OCI-LY3 (cell line): ENCODE measurements at regions not wholly inside any gene's neighbourhood (a gene's known extent, or its start where the extent isn't known, plus 50 kb on each side); places are given as distances from the start of the nearest gene placed in this dataset.
"Not testable (repeated sequence)": the region's sequence is repeated elsewhere in the genome, so short reads cannot be mapped to it uniquely, and the experiment has no call there.

Experiments
- H2AFZ ChIP-seq: fragments of 200-600, 300-600 bp; shearing (Covaris generic); 2 replicates; pipeline ENCODE4 v1.6.0; 2014; ENCODE audit warnings: antibody characterized with exemption, low read depth, low read length
- H3K27ac ChIP-seq: fragments of 200-600, 300-600 bp; sonication (generic); 2 replicates; pipeline ENCODE4 v1.5.1; 2014; ENCODE audit warnings: mild to moderate bottlenecking, low read length, moderate library complexity, mixed read lengths
- H3K27me3 ChIP-seq: fragments of 200-600, 300-600 bp; sonication (generic); 2 replicates; pipeline ENCODE4 v1.6.1; 2014; ENCODE audit warnings: low read depth, low read length, mixed read lengths
- H3K36me3 ChIP-seq: fragments of 200-600, 300-600 bp; sonication (generic); replicated peaks from 2 replicates; pipeline ENCODE3; 2014; ENCODE audit warnings: low read depth, low read length, mixed read lengths
- H3K4me1 ChIP-seq: fragments of 300-600, 200-600 bp; sonication (generic); 2 replicates; pipeline ENCODE4 v1.6.1; 2014; ENCODE audit warnings: low read length, mixed read lengths
- H3K4me2 ChIP-seq: fragments of 200-600, 300-600 bp; sonication (generic); 2 replicates; pipeline ENCODE4 v1.6.1; 2014; ENCODE audit warnings: low read length, mixed read lengths
- H3K4me3 ChIP-seq: fragments of 300-600, 200-600 bp; sonication (generic); 2 replicates; pipeline ENCODE4 v1.5.1; 2014; ENCODE audit warnings: antibody characterized with exemption, mild to moderate bottlenecking, low read length, moderate library complexity
- H3K79me2 ChIP-seq: fragments of 300-600, 200-600 bp; shearing (Covaris generic); 2 replicates; pipeline ENCODE4 v1.6.1; 2014; ENCODE audit warnings: mild to moderate bottlenecking, low read length, mixed read lengths
- H3K9ac ChIP-seq: fragments of 300-600, 200-600 bp; shearing (Covaris generic); 2 replicates; pipeline ENCODE4 v1.6.0; 2014; ENCODE audit warnings: mild to moderate bottlenecking, low read length, moderate library complexity
- H3K9me3 ChIP-seq: fragments of 200-600, 300-600 bp; shearing (Covaris generic); 2 replicates; pipeline ENCODE4 v1.6.1; 2014; ENCODE audit warnings: low read length, mixed read lengths; ENCODE audit not compliant: insufficient read depth
- H4K20me1 ChIP-seq: fragments of 200-600, 300-600 bp; sonication (generic); 2 replicates; pipeline ENCODE4 v1.6.1; 2016; ENCODE audit warnings: low read length, mixed read lengths; ENCODE audit not compliant: insufficient read depth
- CTCF ChIP-seq: fragments of 200-600, 300-600 bp; sonication (generic); IDR thresholded peaks from 2 replicates; pipeline ENCODE4 v1.5.1; 2014; ENCODE audit warnings: antibody characterized with exemption, low read length, low read depth
- EZH2phosphoT487 ChIP-seq: fragments of 200-600 bp; shearing (Covaris generic); IDR thresholded peaks from 2 replicates; pipeline ENCODE4 v1.6.1; 2018; ENCODE audit warnings: antibody characterized with exemption, mixed run types, low read depth

GRCh38 chr17:27203241-27203640 lies 90.7 kb upstream of the WSB1 start:
- H3K9ac ChIP-seq = no peak overlapping the region
- H3K79me2 ChIP-seq = no peaks in the 10 kb centered on the region
- no peak overlapping the region for H3K4me2 ChIP-seq
- no peaks in the 10 kb centered on the region for H4K20me1 ChIP-seq
- no peaks in the 10 kb centered on the region for H3K9me3 ChIP-seq
- no peaks in the 10 kb centered on the region for H3K36me3 ChIP-seq
- peaks cover 26% of the 10 kb centered on the region for H3K4me1 ChIP-seq
- no peak overlapping the region for H3K27ac ChIP-seq
- no peak overlapping the region for H3K4me3 ChIP-seq
- H3K27me3 ChIP-seq = no peaks in the 10 kb centered on the region
- no peak overlapping the region for H2AFZ ChIP-seq
- TF ChIP-seq CTCF = no peak

- no peak overlapping the region for H3K4me2 ChIP-seq
- TF ChIP-seq EZH2phosphoT487 = no peak
- peak; percentile 59 for TF ChIP-seq CTCF
- H3K27ac ChIP-seq = no peak overlapping the region
- H3K36me3 ChIP-seq = no peaks in the 10 kb centered on the region
- H3K9ac ChIP-seq = no peak overlapping the region
- no peak overlapping the region for H2AFZ ChIP-seq
- no peaks in the 10 kb centered on the region for H3K9me3 ChIP-seq
- no peak overlapping the region for H3K4me3 ChIP-seq
- no peaks in the 10 kb centered on the region for H3K79me2 ChIP-seq
- no peaks in the 10 kb centered on the region for H4K20me1 ChIP-seq
- H3K4me1 ChIP-seq = peaks cover 19% of the 10 kb centered on the region
- no peaks in the 10 kb centered on the region for H3K27me3 ChIP-seq
Measured at GRCh38 chr17:27206447-27206846, 87.5 kb upstream of the WSB1 start.

- no peak overlapping the region for H2AFZ ChIP-seq
- H3K4me2 ChIP-seq = no peak overlapping the region
Measured at GRCh38 chr17:27207073-27207513, 86.8 kb upstream of the WSB1 start.

GRCh38 chr17:27208370-27208769 lies 85.5 kb upstream of the WSB1 start:
- not testable (repeated sequence) for H3K9ac ChIP-seq, H2AFZ ChIP-seq, H3K36me3 ChIP-seq, H3K27me3 ChIP-seq, H3K27ac ChIP-seq, H4K20me1 ChIP-seq, H3K79me2 ChIP-seq, H3K9me3 ChIP-seq, H3K4me2 ChIP-seq, H3K4me3 ChIP-seq
- H3K4me1 ChIP-seq = peaks cover 17% of the 10 kb centered on the region

More at GRCh38 chr17:27207073-27207513, 86.8 kb upstream of the WSB1 start:
- no peaks in the 10 kb centered on the region for H3K79me2 ChIP-seq
- H3K4me1 ChIP-seq = peaks cover 19% of the 10 kb centered on the region
- no peak overlapping the region for H3K4me3 ChIP-seq
- H4K20me1 ChIP-seq = no peaks in the 10 kb centered on the region
- H3K27ac ChIP-seq = no peak overlapping the region
- TF ChIP-seq EZH2phosphoT487 (no peak), CTCF (no peak)
- no peak overlapping the region for H3K9ac ChIP-seq
- no peaks in the 10 kb centered on the region for H3K36me3 ChIP-seq
- H3K27me3 ChIP-seq = no peaks in the 10 kb centered on the region
- no peaks in the 10 kb centered on the region for H3K9me3 ChIP-seq

- peaks cover 8% of the 10 kb centered on the region for H3K4me1 ChIP-seq
- no peaks in the 10 kb centered on the region for H3K27me3 ChIP-seq
- H3K9me3 ChIP-seq = peaks cover 5% of the 10 kb centered on the region; the same call in 1 of the 2 replicates
- H3K36me3 ChIP-seq = peaks cover 2% of the 10 kb centered on the region
- no peak for TF ChIP-seq CTCF
- no peak for TF ChIP-seq EZH2phosphoT487
- H3K9ac ChIP-seq = no peak overlapping the region
- no peak overlapping the region for H3K4me3 ChIP-seq
- no peak overlapping the region for H3K27ac ChIP-seq
- H4K20me1 ChIP-seq = no peaks in the 10 kb centered on the region
- H2AFZ ChIP-seq = no peak overlapping the region
- H3K4me2 ChIP-seq = no peak overlapping the region
- no peaks in the 10 kb centered on the region for H3K79me2 ChIP-seq
Measured at GRCh38 chr17:27209316-27209715, 84.6 kb upstream of the WSB1 start.

GRCh38 chr17:27210809-27211208 lies 83.1 kb upstream of the WSB1 start:
- not testable (repeated sequence) for H3K4me3 ChIP-seq, H4K20me1 ChIP-seq, H3K36me3 ChIP-seq, H3K27me3 ChIP-seq, H3K9ac ChIP-seq, H3K27ac ChIP-seq, H2AFZ ChIP-seq, H3K4me1 ChIP-seq, H3K79me2 ChIP-seq, H3K4me2 ChIP-seq
- H3K9me3 ChIP-seq = peaks cover 11% of the 10 kb centered on the region; the same call in 1 of the 2 replicates
